K562 (cell line): ENCODE measurements at regions not wholly inside any gene's neighbourhood (a gene's known extent, or its start where the extent isn't known, plus 50 kb on each side); places are given as distances from the start of the nearest gene placed in this dataset.

Source experiments
- ATAC-seq: fragments of 200-7000 bp; cut with Tn5 transposase; 3 replicates; pipeline ENCODE4 v1.9.1; 2020; ENCODE audit warnings: moderate library complexity
- BruUV-seq: library from RNA; stranded (reverse); fragments of 400-500 nt; replicated peaks from 2 replicates; lab custom pipeline; 2021; lab: Mats Ljungman, UMichigan
- CTCF ChIA-PET: fragments of 300-600 bp; formaldehyde crosslinking; extraction: SDS; loops from one replicate; lab custom pipeline; 2021; ENCODE audit warnings: low intra/inter-chr PET ratio; lab: Yijun Ruan, JAX
- POLR2A ChIA-PET: fragments of 300-600, 350-650 bp; sonication (Branson Sonifier 250); formaldehyde crosslinking; extraction: SDS; loops from one replicate; lab custom pipeline; 2021; ENCODE audit warnings: antibody characterized with exemption, inconsistent platforms; lab: Yijun Ruan, JAX
- DNase-seq, 4 experiments: peaks; one replicate each; pipeline versions ENCODE4 v3.0.0 to v3.0.0-alpha.2; 2011 to 2018; ENCODE audit warnings: low spot score in 3 of 4, mixed read lengths in 3 of 4; ENCODE audit errors: extremely low read depth in 1 of 4
- FAIRE-seq: peaks from 2 replicates; lab custom pipeline; 2011; peaks lifted over from hg19 to GRCh38; lab: Jason Lieb, UNC
- H2AFZ ChIP-seq: 2 replicates; pipeline ENCODE4 v1.6.0; 2011; ENCODE audit warnings: low read depth, low read length, control low read depth, inconsistent platforms
- H3K27ac ChIP-seq: fragments of 200-600 bp; 3 replicates; pipeline ENCODE4 v1.8.0; 2011; ENCODE audit warnings: low read depth, mild to moderate bottlenecking, control low read depth, inconsistent platforms, low read length, moderate library complexity, mixed read lengths; ENCODE audit errors: extremely low read depth
- H3K27me3 ChIP-seq, 2 experiments: fragments of 300-600 bp in 1 of 2; 2 replicates in 1 of 2; 3 replicates in 1 of 2; pipeline versions ENCODE4 v1.6.0 to v1.8.0; 2011; ENCODE audit warnings: inconsistent platforms in 2 of 2, low read length in 2 of 2, mild to moderate bottlenecking in 1 of 2, mixed read lengths in 1 of 2, moderate library complexity in 1 of 2; ENCODE audit not compliant: control insufficient read depth in 2 of 2, insufficient read depth in 2 of 2
- H3K36me3 ChIP-seq: fragments of 300-600 bp; 3 replicates; pipeline ENCODE4 v1.8.0; 2011; ENCODE audit warnings: mild to moderate bottlenecking, low read length, inconsistent platforms; ENCODE audit not compliant: control insufficient read depth, insufficient read depth
- H3K4me1 ChIP-seq, 2 experiments: fragments of 200-600 bp in 1 of 2; replicated peaks in 1 of 2; 2 replicates in 1 of 2; 3 replicates in 1 of 2; pipeline versions ENCODE4 v1.5.1 to v1.8.0; 2011; ENCODE audit warnings: inconsistent platforms in 2 of 2, low read length in 2 of 2, mild to moderate bottlenecking in 1 of 2, mixed read lengths in 1 of 2, moderate library complexity in 1 of 2; ENCODE audit not compliant: control insufficient read depth in 2 of 2, insufficient read depth in 2 of 2
- H3K4me2 ChIP-seq: 2 replicates; pipeline ENCODE4 v1.6.1; 2011; ENCODE audit warnings: low read length, control low read depth, inconsistent platforms, mixed read lengths; ENCODE audit not compliant: insufficient read depth
- H3K4me3 ChIP-seq: fragments of 200-600 bp; sonication (generic), shearing (Covaris generic); 2 replicates; pipeline ENCODE4 v1.5.1; 2016; ENCODE audit warnings: control low read depth, inconsistent platforms
- H3K79me2 ChIP-seq: fragments of 200-600 bp; 3 replicates; pipeline ENCODE4 v1.8.0; 2011; ENCODE audit warnings: low read length, inconsistent platforms; ENCODE audit not compliant: control insufficient read depth, insufficient read depth
- H3K9ac ChIP-seq, 2 experiments: 2 replicates each; pipeline versions ENCODE4 v1.6.0 to v1.6.1; 2011; ENCODE audit warnings: low read depth in 2 of 2, low read length in 2 of 2, control low read depth in 1 of 2, inconsistent platforms in 1 of 2, mild to moderate bottlenecking in 1 of 2, mixed read lengths in 1 of 2; ENCODE audit not compliant: insufficient read depth in 1 of 2
- H3K9me1 ChIP-seq: one replicate; pipeline ENCODE4 v1.6.0; 2011; ENCODE audit warnings: inconsistent platforms, mild to moderate bottlenecking, low read length, moderate library complexity; ENCODE audit not compliant: control insufficient read depth, insufficient read depth
- H3K9me3 ChIP-seq: replicated peaks from 2 replicates; pipeline ENCODE4 v1.5.1; 2011; ENCODE audit warnings: low read depth, low read length, inconsistent platforms; ENCODE audit not compliant: control insufficient read depth, insufficient read depth
- H4K20me1 ChIP-seq: replicated peaks from 2 replicates; pipeline ENCODE4 v1.6.1; 2011; ENCODE audit warnings: low read length, inconsistent platforms, mixed read lengths; ENCODE audit not compliant: control insufficient read depth, insufficient read depth
- ARID1B ChIP-seq: fragments of 450-650 bp; IDR thresholded peaks from 2 replicates; pipeline ENCODE4 v1.6.1; 2016; ENCODE audit warnings: antibody characterized with exemption, mild to moderate bottlenecking, inconsistent platforms
- CXXC5 ChIP-seq: fragments of 250-450 bp; sonication (Bioruptor Pico); IDR thresholded peaks from 2 replicates; pipeline ENCODE4 v1.8.0; 2022; ENCODE audit warnings: inconsistent platforms, mild to moderate bottlenecking, moderate library complexity
- DDX20 ChIP-seq: fragments of 450-650 bp; IDR thresholded peaks from 2 replicates; pipeline ENCODE4 v1.6.1; 2016; ENCODE audit warnings: missing genetic modification characterization, low read depth, mild to moderate bottlenecking, missing compliant biosample characterization, moderate library complexity
- ELK3 ChIP-seq: fragments of 450-650 bp; formaldehyde crosslinking; IDR thresholded peaks from 2 replicates; pipeline ENCODE4 v1.4.0; 2020; ENCODE audit warnings: mild to moderate bottlenecking
- ESRRA ChIP-seq: fragments of 450-650 bp; IDR thresholded peaks from 2 replicates; pipeline ENCODE4 v1.6.1; 2014; ENCODE audit warnings: low read depth, mild to moderate bottlenecking, moderate library complexity, borderline replicate concordance
- HIVEP1 ChIP-seq: fragments of 250-450 bp; sonication (Bioruptor Pico); IDR thresholded peaks from 2 replicates; pipeline ENCODE4 v1.4.0; 2020; ENCODE audit warnings: mild to moderate bottlenecking
- MCM7 ChIP-seq, 2 experiments: fragments of 450-650 bp; IDR thresholded peaks; 2 replicates each; pipeline ENCODE4 v1.6.1; 2016 to 2018
- MITF ChIP-seq: IDR thresholded peaks from 2 replicates; pipeline ENCODE4 v1.6.1; 2014; ENCODE audit warnings: antibody characterized with exemption
- NFE2L1 ChIP-seq: fragments of 450-650 bp; IDR thresholded peaks from 2 replicates; pipeline ENCODE4 v1.6.1; 2016; ENCODE audit warnings: missing genetic modification characterization, low read depth, mild to moderate bottlenecking, missing compliant biosample characterization, moderate library complexity, borderline replicate concordance
- NFIX ChIP-seq: fragments of 250-450 bp; sonication (Bioruptor Pico); IDR thresholded peaks from 2 replicates; pipeline ENCODE4 v1.4.0; 2020; ENCODE audit warnings: low read depth, mild to moderate bottlenecking, moderate library complexity
- NR3C1 ChIP-seq: sonication (generic); formaldehyde crosslinking; IDR thresholded peaks from 2 replicates; pipeline ENCODE4 v1.8.1; 2022; ENCODE audit warnings: missing genetic modification reagents
- PATZ1 ChIP-seq: fragments of 250-450 bp; sonication (Bioruptor Pico); IDR thresholded peaks from 2 replicates; pipeline ENCODE4 v1.5.0; 2020; ENCODE audit warnings: mild to moderate bottlenecking, borderline replicate concordance
- PHF21A ChIP-seq: fragments of 450-650 bp; IDR thresholded peaks from 2 replicates; pipeline ENCODE4 v1.6.1; 2017; ENCODE audit warnings: low read depth, borderline replicate concordance
- SNIP1 ChIP-seq: fragments of 450-650 bp; IDR thresholded peaks from 2 replicates; pipeline ENCODE4 v1.7.1; 2017; ENCODE audit warnings: low read depth, mild to moderate bottlenecking
- THAP12 ChIP-seq: fragments of 250-450 bp; sonication (Bioruptor Pico); IDR thresholded peaks from 2 replicates; pipeline ENCODE4 v1.9.0; 2021; ENCODE audit warnings: mild to moderate bottlenecking, inconsistent platforms
- WGBS: fragments of 100-300 bp; shearing (Covaris generic); methylation state at CpG from one replicate; pipeline ENCODE4 v1.1.6; 2016; ENCODE audit warnings: low coverage, mixed read lengths; ENCODE audit not compliant: insufficient coverage; ENCODE audit errors: missing lambda C conversion rate; 5-methylcytosine and 5-hydroxymethylcytosine counted together
- in situ Hi-C: fragments of 300-500 bp; cut with MboI; formaldehyde crosslinking; loops from 4 replicates; pipeline ENCODE4 v1.15.0; 2018; ENCODE audit warnings: inconsistent platforms, mixed read lengths
- intact Hi-C: fragments of 100-400 bp; cut with micrococcal nuclease; formaldehyde crosslinking; loops from 2 replicates; pipeline ENCODE4 v1.14.2; 2022

GRCh38 chr5:12459326-12459725, 555.1 kb upstream of the CTNND2 start (continued):
- TF ChIP-seq MITF (no peak), PHF21A (no peak), DDX20 (tag) (no peak), ELK3 (CRISPR knock-in tag) (no peak), NR3C1 (CRISPR knock-in tag) (no peak), CXXC5 (CRISPR knock-in tag) (no peak), MCM7 (IDR thresholded peaks at IDR 0.05) (no peak)

GRCh38 chr5:12419075-12419474, 514.8 kb upstream of the CTNND2 start:
- Histone ChIP-seq H3K27me3 (no peaks in the 10 kb centered on the region), H3K4me1 (no peaks in the 10 kb centered on the region), H3K9me3 (no peaks in the 10 kb centered on the region), H4K20me1 (no peaks in the 10 kb centered on the region), H3K36me3 (no peaks in the 10 kb centered on the region), H2AFZ (no peak overlapping the region), H3K9ac (no peak overlapping the region), H3K4me3 (no peak overlapping the region), H3K79me2 (no peaks in the 10 kb centered on the region), H3K4me2 (no peak overlapping the region), H3K27ac (no peak overlapping the region), H3K9me1 (no peaks in the 10 kb centered on the region)
- in situ Hi-C loops: no loop called here
- no TSS peak for BruUV-seq
- intact Hi-C loops: no loop called here
- DNase-seq (no peak), FAIRE-seq (no peak), ATAC-seq (no peak)
- ChIA-PET CTCF (no interaction called here), POLR2A (no interaction called here)
- 3% methylated on average over 2 of the region's 2 CpGs for WGBS
- TF ChIP-seq NFE2L1 (tag): no peak
- TF ChIP-seq ESRRA: no peak
- no peak for TF ChIP-seq SNIP1
- TF ChIP-seq PATZ1: no peak
- TF ChIP-seq ARID1B: no peak
- TF ChIP-seq NFIX: no peak
- no peak for TF ChIP-seq THAP12 (CRISPR knock-in tag)
- TF ChIP-seq HIVEP1 (CRISPR knock-in tag): no peak
